ENCODE measurements at regions not wholly inside any gene's neighbourhood (a gene's known extent, or its start where the extent isn't known, plus 50 kb on each side); places are given as distances from the start of the nearest gene placed in this dataset.
"Not testable (repeated sequence)": the region's sequence is repeated elsewhere in the genome, so short reads cannot be mapped to it uniquely, and the experiment has no call there.

DNA sequence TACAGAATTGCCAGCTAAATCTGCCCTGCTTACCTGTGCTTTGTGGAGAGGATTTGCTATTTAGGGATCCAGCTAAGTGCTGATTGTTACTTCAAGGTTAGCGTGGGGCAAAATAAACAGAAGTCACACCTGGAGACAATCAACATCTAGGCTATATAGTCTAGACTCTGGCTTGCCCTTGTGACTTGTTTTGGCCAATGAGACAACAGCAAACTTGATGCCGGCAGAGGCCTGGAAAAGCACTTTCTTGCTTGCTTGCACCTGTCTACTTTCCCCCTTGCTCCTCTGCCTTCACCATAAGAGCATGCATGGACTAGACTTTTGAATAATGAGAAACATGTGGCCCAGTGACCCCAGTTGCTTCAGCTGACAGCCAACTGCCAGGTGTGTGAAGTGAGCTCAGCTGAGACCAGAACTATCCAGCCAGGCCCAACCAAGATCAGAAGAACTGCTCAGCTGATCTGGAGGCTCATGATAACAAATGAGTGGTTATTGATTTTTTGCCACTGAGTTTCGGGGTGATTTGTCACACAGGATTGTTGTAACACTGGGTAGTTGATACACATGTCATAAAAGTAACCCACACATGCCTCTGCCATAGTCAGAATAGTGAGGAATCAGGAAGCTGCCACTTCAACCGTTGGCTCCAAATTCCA, 164.4 kb downstream of the RBMX2 start:
- Histone ChIP-seq H3K9me3 (ENCODE audit: control insufficient read depth in 1 of 2, low read length in 2 of 2) (no peaks in the 10 kb centered on the region), H3K4me1 (ENCODE audit: insufficient read depth, low read length) (no peaks in the 10 kb centered on the region), H3K36me3 (ENCODE audit: insufficient read depth, low read length) (no peaks in the 10 kb centered on the region), H3K4me3 (ENCODE audit: low read length in 2 of 2) (no peak overlapping the region), H3K27me3 (ENCODE audit: insufficient read depth, low read length) (no peaks in the 10 kb centered on the region), H3K27ac (ENCODE audit: low read depth, low read length) (no peak overlapping the region)
- intact Hi-C loops (cut with micrococcal nuclease) = no loop called here
- ChIA-PET POLR2A (ENCODE audit: partially characterized antibody) (no interaction called here), CTCF (ENCODE audit: partially characterized antibody) (interaction anchor here (1.0 kb wide), 1 partner anchor 26 kb away, joined by 4 read pairs; no protein-coding TSS in a partner anchor)
- Mint-ChIP-seq H3K27me3 (peaks cover 1 to 8% of the 10 kb centered on the region in 2 donors), H3K4me1 (no peaks in the 10 kb centered on the region), H3K36me3 (no peaks in the 10 kb centered on the region), H3K27ac (no peak overlapping the region), H3K4me3 (no peak overlapping the region), H3K9me3 (no peaks in the 10 kb centered on the region)
- no peak for DNase-seq

- H3K36me3 Mint-ChIP-seq; H3K4me3 ChIP-seq (ENCODE audit: low read length in 2 of 2); H3K4me1 Mint-ChIP-seq; H3K4me1 ChIP-seq (ENCODE audit: insufficient read depth, low read length); H3K27ac ChIP-seq (ENCODE audit: low read depth, low read length); H3K27me3 Mint-ChIP-seq; H3K36me3 ChIP-seq (ENCODE audit: insufficient read depth, low read length); H3K27me3 ChIP-seq (ENCODE audit: insufficient read depth, low read length); CTCF ChIA-PET (ENCODE audit: partially characterized antibody); H3K9me3 Mint-ChIP-seq; POLR2A ChIA-PET (ENCODE audit: partially characterized antibody); DNase-seq; intact Hi-C loops (cut with micrococcal nuclease); H3K9me3 ChIP-seq (ENCODE audit: control insufficient read depth in 1 of 2, low read length in 2 of 2); H3K27ac Mint-ChIP-seq; H3K4me3 Mint-ChIP-seq: not testable (repeated sequence)
These were observed 171.2 kb downstream of the RBMX2 start for GRCh38 chrX:130573030-130573429.

All from CD4-positive, alpha-beta memory T cell (primary cell).